Panc1 (cell line): ENCODE measurements at regions not wholly inside any gene's neighbourhood (a gene's known extent, or its start where the extent isn't known, plus 50 kb on each side); places are given as distances from the start of the nearest gene placed in this dataset.

ENCODE experiments used
- ATAC-seq: fragments of 200-7000 bp; cut with Tn5 transposase; 2 replicates; pipeline ENCODE4 v1.9.1; 2020; ENCODE audit warnings: mild to moderate bottlenecking, moderate library complexity
- BruUV-seq: library from RNA; stranded (reverse); fragments of 400-500 nt; replicated peaks from 2 replicates; lab custom pipeline; 2021; lab: Mats Ljungman, UMichigan
- CTCF ChIA-PET: fragments of 300-600 bp; sonication (Branson Sonifier 250); formaldehyde crosslinking; loops from one replicate; lab custom pipeline; 2022; ENCODE audit warnings: antibody characterized with exemption; lab: Charles Lee
- POLR2A ChIA-PET: fragments of 300-600 bp; sonication (Branson Sonifier 250); formaldehyde crosslinking; loops from one replicate; lab custom pipeline; 2022; ENCODE audit warnings: antibody characterized with exemption; lab: Charles Lee
- DNase-seq: peaks from one replicate; pipeline ENCODE4 v3.0.0-alpha.2; 2010; ENCODE audit warnings: low read depth, low spot score
- H3K27ac ChIP-seq: 2 replicates; pipeline ENCODE4 v1.5.1; 2011; ENCODE audit warnings: mild to moderate bottlenecking, low read length, inconsistent platforms
- H3K27me3 ChIP-seq: fragments of 200-500 bp; sonication (Bioruptor generic); 2 replicates; pipeline ENCODE4 v1.6.0; 2014; ENCODE audit warnings: low read length, inconsistent platforms; ENCODE audit not compliant: control insufficient read depth, insufficient read depth
- H3K36me3 ChIP-seq: fragments of 200-500 bp; sonication (Bioruptor generic); 2 replicates; pipeline ENCODE4 v1.5.1; 2014; ENCODE audit warnings: inconsistent platforms, mild to moderate bottlenecking, low read length, moderate library complexity; ENCODE audit not compliant: control insufficient read depth, insufficient read depth
- H3K4me1 ChIP-seq: 2 replicates; pipeline ENCODE4 v1.5.1; 2011; ENCODE audit warnings: inconsistent platforms, mild to moderate bottlenecking, low read length, moderate library complexity; ENCODE audit not compliant: control insufficient read depth, insufficient read depth
- H3K4me3 ChIP-seq, 2 experiments: 2 replicates each; pipeline ENCODE4 v1.5.1; 2011 to 2012; ENCODE audit warnings: low read depth in 2 of 2, low read length in 2 of 2, mild to moderate bottlenecking in 2 of 2, inconsistent platforms in 1 of 2, moderate library complexity in 1 of 2
- H3K9me3 ChIP-seq: fragments of 200-500 bp; sonication (Bioruptor generic); 2 replicates; pipeline ENCODE4 v1.5.1; 2014; ENCODE audit warnings: low read depth, mild to moderate bottlenecking, inconsistent platforms, low read length, moderate library complexity; ENCODE audit not compliant: control insufficient read depth, insufficient read depth
- POLR2AphosphoS5 ChIP-seq: IDR thresholded peaks from 2 replicates; pipeline ENCODE4 v1.6.1; 2012; ENCODE audit warnings: mild to moderate bottlenecking, low read depth, low read length, moderate library complexity
- SIN3A ChIP-seq: IDR thresholded peaks from 2 replicates; pipeline ENCODE4 v1.6.1; 2012; ENCODE audit warnings: low read depth, mild to moderate bottlenecking, low read length, moderate library complexity, borderline replicate concordance; ENCODE audit not compliant: insufficient read depth
- TCF7L2 ChIP-seq: IDR thresholded peaks from 2 replicates; pipeline ENCODE4 v1.6.1; 2011; ENCODE audit warnings: mild to moderate bottlenecking, low read depth, low read length, inconsistent platforms
- in situ Hi-C: cut with HindIII; loops from 2 replicates; pipeline ENCODE4 v1.10.0; 2016; ENCODE audit warnings: low sequenced_read_pairs, low pct_unique_long_range_greater_than_20kb
- intact Hi-C: fragments of 100-400 bp; cut with micrococcal nuclease; formaldehyde crosslinking; loops from one replicate; pipeline ENCODE4 v1.10.0; 2022; ENCODE audit not compliant: unreplicated experiment
- TF ChIP-seq, protein P1 (sequence below), 2 experiments: IDR thresholded peaks; 2 replicates each; pipeline ENCODE4 v1.6.1; 2011 to 2012; ENCODE audit warnings: low read depth in 2 of 2, control low read depth in 1 of 2, low read length in 1 of 2, mild to moderate bottlenecking in 1 of 2, moderate library complexity in 1 of 2; ENCODE audit not compliant: insufficient read depth in 1 of 2
- TF ChIP-seq, protein P2 (sequence below): fragments of 450-650 bp; IDR thresholded peaks from 2 replicates; pipeline ENCODE4 v1.5.1; 2017; ENCODE audit warnings: mild to moderate bottlenecking

DNA sequence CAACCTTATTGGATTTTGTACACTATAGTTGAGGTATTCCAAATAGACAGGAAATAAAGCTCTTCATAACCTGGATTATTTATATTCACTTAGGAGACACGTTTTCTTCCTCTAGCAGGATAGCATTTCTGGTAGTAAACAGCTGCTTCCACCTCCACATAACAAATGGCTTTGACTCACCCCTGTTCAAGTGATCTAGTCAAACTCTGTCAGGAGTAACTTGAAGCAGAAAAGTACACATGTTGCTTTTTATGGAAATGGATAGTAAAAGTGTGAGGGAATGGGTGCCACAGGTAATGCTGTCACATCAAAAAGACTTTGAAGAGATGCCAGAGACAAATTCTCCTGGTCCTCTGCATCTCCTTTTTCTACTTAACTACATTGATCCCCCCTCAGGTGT lies 258.7 kb upstream of the SLC7A11 start:
- ChIA-PET POLR2A (no interaction called here), CTCF (no interaction called here)
- Histone ChIP-seq H3K27me3 (no peaks in the 10 kb centered on the region), H3K36me3 (no peaks in the 10 kb centered on the region), H3K27ac (no peak overlapping the region), H3K4me1 (no peaks in the 10 kb centered on the region), H3K9me3 (no peaks in the 10 kb centered on the region), H3K4me3 (no peak overlapping the region)
- DNase-seq (no peak), ATAC-seq (no peak)
- BruUV-seq: no TSS peak
- in situ Hi-C loops (no loop called here), intact Hi-C loops (no loop called here)
- TF ChIP-seq, protein P1, sequence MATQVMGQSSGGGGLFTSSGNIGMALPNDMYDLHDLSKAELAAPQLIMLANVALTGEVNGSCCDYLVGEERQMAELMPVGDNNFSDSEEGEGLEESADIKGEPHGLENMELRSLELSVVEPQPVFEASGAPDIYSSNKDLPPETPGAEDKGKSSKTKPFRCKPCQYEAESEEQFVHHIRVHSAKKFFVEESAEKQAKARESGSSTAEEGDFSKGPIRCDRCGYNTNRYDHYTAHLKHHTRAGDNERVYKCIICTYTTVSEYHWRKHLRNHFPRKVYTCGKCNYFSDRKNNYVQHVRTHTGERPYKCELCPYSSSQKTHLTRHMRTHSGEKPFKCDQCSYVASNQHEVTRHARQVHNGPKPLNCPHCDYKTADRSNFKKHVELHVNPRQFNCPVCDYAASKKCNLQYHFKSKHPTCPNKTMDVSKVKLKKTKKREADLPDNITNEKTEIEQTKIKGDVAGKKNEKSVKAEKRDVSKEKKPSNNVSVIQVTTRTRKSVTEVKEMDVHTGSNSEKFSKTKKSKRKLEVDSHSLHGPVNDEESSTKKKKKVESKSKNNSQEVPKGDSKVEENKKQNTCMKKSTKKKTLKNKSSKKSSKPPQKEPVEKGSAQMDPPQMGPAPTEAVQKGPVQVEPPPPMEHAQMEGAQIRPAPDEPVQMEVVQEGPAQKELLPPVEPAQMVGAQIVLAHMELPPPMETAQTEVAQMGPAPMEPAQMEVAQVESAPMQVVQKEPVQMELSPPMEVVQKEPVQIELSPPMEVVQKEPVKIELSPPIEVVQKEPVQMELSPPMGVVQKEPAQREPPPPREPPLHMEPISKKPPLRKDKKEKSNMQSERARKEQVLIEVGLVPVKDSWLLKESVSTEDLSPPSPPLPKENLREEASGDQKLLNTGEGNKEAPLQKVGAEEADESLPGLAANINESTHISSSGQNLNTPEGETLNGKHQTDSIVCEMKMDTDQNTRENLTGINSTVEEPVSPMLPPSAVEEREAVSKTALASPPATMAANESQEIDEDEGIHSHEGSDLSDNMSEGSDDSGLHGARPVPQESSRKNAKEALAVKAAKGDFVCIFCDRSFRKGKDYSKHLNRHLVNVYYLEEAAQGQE (IDR thresholded peaks at IDR 0.05; ENCODE audit: insufficient read depth in 1 of 2, low read depth in 2 of 2, low read length in 1 of 2): no peak
- TF ChIP-seq POLR2AphosphoS5: no peak
- TF ChIP-seq TCF7L2: no peak
- TF ChIP-seq SIN3A: no peak

DNA sequence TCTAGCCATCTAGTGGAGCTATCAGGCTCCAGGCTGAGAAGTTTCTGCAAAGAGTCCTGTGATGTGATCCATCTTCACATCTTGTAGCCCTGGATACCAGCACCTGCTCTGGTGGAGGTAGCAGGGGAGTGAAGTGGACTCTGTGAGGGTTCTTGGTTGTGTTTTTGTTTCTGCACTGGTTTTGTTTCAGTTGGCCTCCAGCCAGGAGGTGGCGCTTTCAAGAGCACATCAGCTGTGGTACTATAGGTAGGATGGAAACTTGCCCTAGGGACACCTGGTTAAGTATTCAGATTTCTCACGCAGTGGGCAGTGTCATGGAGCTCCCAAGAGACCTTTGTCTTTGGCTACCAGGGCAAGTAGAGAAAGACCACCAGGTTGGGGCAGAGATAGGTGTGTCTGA lies 257.5 kb upstream of the SLC7A11 start:
- DNase-seq: no peak
- intact Hi-C loops (no loop called here), in situ Hi-C loops (no loop called here)
- TF ChIP-seq POLR2AphosphoS5 (no peak), SIN3A (no peak), TCF7L2 (no peak)
- TF ChIP-seq, protein P2, sequence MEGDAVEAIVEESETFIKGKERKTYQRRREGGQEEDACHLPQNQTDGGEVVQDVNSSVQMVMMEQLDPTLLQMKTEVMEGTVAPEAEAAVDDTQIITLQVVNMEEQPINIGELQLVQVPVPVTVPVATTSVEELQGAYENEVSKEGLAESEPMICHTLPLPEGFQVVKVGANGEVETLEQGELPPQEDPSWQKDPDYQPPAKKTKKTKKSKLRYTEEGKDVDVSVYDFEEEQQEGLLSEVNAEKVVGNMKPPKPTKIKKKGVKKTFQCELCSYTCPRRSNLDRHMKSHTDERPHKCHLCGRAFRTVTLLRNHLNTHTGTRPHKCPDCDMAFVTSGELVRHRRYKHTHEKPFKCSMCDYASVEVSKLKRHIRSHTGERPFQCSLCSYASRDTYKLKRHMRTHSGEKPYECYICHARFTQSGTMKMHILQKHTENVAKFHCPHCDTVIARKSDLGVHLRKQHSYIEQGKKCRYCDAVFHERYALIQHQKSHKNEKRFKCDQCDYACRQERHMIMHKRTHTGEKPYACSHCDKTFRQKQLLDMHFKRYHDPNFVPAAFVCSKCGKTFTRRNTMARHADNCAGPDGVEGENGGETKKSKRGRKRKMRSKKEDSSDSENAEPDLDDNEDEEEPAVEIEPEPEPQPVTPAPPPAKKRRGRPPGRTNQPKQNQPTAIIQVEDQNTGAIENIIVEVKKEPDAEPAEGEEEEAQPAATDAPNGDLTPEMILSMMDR: no peak
- TF ChIP-seq, protein P1 (IDR thresholded peaks at IDR 0.05; ENCODE audit: insufficient read depth in 1 of 2, low read depth in 2 of 2, low read length in 1 of 2): no peak
- Histone ChIP-seq H3K27me3 (no peaks in the 10 kb centered on the region), H3K36me3 (no peaks in the 10 kb centered on the region), H3K27ac (no peak overlapping the region), H3K4me3 (no peak overlapping the region), H3K4me1 (no peaks in the 10 kb centered on the region), H3K9me3 (no peaks in the 10 kb centered on the region)
- no peak for ATAC-seq
- POLR2A ChIA-PET: no interaction called here
- BruUV-seq: no TSS peak
- CTCF ChIA-PET: no interaction called here
